ENCODE measurements at regions not wholly inside any gene's neighbourhood (a gene's known extent, or its start where the extent isn't known, plus 50 kb on each side); places are given as distances from the start of the nearest gene placed in this dataset.
"Not testable (repeated sequence)": the region's sequence is repeated elsewhere in the genome, so short reads cannot be mapped to it uniquely, and the experiment has no call there.

DNA sequence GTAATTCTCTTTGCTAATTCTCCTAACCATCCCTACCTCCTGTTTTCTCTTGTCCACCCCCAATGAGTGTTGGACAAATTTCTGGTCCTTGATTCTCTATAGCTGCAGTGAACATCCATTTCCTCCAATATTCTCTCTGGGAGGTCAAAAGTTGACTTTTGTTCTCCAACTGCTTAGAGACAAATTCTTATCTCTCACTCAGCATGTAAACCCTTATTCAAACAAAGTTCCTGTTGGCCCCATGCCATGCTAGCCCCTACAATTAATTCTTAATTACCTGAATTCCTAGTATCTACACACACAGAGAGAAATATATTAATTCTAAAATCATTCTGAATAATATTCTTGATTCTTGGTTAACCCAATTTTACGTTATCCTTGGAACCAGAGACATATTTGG, 472.9 kb upstream of the ACTBL2 start:
- DNase-seq: no peak

GRCh38 chr5:57953792-57954191, 471.2 kb upstream of the ACTBL2 start:
- no peak for DNase-seq

DNA sequence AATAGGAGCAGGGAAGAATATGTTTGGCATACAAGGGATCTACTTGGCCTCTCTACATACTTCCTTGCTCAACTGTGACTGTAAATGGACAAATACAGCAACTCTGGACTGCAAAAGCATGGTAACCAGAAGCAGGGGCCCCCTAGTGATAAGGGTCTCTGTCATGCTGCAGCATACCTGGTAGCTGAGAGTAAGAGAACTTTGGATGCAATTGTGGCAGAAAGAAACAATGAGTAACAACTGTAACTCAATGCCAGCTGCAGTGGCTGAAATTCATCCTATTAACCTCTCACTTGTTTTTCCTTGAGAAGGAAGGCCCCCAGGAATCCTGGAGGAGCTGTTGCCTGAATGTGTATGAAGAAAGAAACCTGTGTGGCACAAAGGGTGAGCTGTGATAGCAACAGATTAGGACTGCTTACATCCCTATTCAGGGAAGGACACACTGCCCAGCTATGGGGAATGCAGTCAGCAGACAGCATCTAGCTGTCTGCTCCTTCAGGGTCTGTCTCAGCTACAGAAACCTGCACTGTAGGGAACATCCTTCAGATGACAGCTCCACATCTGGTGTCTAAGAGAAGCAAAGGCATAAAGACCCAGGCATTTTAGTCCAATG, 468.1 kb upstream of the ACTBL2 start:
- DNase-seq: no peak

GRCh38 chr5:57948091-57948490, 465.5 kb upstream of the ACTBL2 start:
- no peak for DNase-seq

- DNase-seq: no peak
Observed at GRCh38 chr5:57947181-57947580, 464.6 kb upstream of the ACTBL2 start.

GRCh38 chr5:57940879-57941278, 458.3 kb upstream of the ACTBL2 start:
- no peak for DNase-seq

DNA sequence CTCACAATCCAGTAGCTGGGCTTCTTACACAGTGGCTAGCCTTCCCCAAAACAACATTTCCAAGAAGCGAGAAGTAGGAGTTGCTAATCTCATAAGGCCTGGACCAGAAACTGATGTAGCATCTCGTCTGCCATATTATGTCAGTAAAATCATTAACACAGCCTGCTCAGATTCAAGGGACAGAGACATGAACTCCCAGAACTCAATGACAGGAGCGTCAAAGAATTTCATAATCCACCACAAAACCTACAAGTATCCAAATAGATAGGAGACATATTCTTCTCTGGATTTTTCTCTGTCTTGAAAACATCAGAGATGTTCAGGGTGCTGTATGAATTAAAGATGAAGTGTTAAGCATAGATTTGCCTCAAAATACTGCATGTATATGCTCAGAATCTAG, 457.6 kb upstream of the ACTBL2 start:
- no peak for DNase-seq

- no peak for DNase-seq
Observed at GRCh38 chr5:57939771-57940170, 457.2 kb upstream of the ACTBL2 start.

- no peak for DNase-seq
Observed at GRCh38 chr5:57939335-57939734, 456.7 kb upstream of the ACTBL2 start.

DNA sequence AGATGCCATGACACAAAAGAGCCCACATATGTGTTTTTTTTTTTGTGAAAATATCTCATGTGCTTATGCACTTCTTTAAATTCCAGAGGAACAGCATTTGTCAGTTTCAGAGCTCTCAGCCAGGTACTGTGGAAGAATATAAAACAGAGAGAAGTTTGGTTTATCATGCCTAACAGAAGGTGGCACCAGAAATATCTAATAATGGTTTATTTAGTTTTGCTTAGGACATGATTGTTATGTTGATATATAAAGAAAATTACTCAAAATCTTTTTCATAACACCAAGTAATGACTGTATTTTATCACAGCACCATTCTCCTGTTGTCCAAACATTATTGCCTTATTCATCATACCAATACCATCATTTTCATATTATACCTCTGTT, 455.6 kb upstream of the ACTBL2 start:
- DNase-seq: no peak

DNA sequence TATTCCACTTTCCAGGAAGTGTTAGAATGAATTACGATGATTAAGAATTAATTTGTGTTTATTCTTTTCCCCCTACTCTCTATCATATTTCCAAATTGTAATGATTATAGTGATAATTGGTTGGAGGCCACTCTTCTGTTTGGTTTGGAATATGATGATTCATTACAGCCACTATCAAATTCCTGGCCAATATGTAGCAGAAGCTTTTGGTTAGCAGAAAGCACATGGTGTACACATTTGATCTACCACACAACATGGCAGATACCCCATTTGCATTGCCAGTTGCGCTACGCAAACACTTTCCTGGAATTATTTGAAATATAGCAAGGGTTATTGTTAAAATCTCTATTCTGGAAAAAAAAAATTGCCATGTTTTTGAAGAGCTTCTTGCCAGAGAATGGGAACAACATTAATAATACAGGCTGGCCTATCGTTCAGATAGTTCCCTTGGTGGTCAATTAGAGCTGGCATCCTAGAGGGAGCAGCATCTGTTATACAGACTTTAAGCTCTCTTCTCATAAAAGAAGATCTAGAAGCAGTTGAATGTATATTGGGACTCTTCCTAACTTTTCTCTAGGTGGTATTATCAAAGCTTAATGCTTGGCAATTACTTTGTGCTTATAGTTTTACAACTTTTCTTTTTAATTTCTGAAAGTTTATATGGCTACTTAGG, 455.0 kb upstream of the ACTBL2 start:
- DNase-seq: no peak

DNA sequence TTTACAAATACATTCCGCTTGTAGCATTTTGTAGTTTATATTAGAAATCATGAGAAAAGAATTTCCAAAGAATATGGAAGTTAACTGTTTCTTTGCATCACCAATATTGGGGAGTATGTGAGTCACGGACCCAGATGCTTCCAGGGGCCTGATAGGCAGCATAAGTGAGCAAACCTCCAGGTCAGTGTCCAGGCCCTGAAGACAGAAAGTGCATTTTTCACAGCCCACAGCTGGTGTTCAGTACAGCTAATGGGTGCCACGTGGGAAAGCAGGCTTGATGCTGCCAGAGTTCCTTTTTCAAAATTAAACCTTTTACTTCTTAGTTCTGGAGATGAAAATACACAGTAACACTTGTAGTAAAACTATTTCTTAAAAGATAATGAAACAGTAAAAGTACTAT, 454.4 kb upstream of the ACTBL2 start:
- peak in 1 of 3 donors; percentile 16 for DNase-seq

DNA sequence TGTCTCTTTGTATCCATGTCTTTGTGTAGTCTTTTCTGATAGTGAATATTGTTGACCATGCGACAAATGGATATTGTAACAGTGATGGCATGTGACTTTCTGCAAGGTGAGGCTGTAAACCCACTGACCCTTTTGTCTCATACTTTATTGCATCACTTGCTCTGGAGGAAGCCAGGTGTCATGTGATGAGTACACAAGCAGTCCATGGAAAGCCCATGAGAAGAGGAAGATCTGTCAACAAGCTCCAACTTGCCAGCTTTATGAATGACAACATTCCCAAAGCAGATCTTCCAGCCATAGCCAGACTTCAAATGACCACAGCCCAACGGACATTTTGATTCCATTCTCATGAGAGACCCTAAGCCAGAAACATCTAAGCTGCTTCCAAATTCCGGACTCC, 450.1 kb upstream of the ACTBL2 start:
- no peak for DNase-seq

DNA sequence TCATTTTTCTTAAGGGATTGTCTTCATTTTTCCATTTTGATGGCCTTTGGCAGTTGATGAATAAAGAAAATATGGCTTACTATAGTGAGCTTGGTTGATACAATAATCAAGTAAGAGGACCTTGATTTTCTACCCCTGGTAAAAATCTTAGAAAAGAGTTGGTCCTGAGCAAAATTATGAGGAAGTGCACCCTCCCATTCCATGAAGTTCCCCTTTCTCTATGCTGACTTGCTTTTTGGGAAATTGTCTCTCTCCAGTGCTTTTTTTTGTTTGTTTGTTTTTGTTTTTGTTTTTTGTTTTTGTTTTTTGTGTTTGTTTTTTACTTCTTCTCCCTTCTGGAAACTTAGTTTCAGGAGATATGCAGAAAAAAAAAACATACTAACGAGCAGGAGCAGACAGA, 449.2 kb upstream of the ACTBL2 start:
- DNase-seq: no peak

DNA sequence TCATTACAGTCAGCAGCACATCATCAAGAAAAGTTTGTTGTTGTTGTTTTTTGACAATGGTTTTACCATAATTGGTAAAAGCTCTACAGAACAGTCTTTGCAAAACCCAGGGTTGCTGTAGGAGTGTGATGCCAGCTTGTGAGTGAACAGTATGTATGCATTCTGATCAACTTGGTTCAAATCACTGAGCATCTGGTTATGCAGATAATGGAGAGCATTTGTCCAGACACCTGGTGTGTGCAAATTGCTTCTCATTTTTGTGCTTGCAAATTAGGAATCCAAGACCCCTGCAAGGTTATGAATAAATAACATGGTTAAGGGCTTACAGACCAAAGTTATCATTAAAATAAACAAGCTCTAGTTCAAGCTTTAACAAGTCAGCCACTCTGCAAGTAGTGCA, 448.7 kb upstream of the ACTBL2 start:
- no peak for DNase-seq

DNA sequence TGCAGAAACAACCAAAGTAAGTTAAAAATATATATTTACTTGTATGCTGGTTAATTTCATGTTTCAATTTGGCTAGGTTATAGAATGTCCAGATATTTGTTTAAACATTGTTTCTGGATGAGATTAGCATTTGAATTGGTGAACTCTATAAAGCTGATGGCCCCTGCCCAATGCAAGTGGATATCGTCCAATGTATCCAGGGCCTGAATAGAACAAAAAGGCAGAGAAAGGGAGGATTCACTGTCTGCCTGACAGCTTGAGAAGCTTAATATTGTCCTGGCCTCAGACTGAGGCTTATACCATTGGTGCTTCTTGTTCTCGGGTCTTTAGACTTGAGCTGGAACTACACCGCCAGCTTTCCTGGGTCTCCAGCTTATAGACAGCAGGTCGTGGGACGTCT, 446.7 kb upstream of the ACTBL2 start:
- DNase-seq: peak; percentile 13 to 61 (median 21)

DNA sequence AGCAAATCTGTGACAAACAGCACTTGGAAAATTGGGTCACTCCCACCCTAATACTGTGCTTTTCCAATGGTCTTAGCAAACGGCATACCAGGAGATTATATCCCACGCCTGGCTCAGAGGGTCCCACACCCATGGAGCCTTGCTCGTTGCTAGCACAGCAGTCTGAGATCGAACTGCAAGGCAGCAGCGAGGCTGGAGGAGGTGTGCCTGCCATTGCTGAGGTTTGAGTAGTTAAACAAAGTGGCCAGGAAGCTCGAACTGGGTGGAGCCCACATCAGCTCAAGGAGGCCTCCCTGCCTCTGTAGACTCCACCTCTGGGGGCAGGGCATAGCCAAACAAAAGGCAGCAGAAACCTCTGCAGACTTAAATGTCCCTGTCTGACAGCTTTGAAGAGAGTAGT, 440.5 kb upstream of the ACTBL2 start:
- DNase-seq: not testable (repeated sequence)

GRCh38 chr5:57917004-57917403, 434.4 kb upstream of the ACTBL2 start:
- DNase-seq: no peak

DNA sequence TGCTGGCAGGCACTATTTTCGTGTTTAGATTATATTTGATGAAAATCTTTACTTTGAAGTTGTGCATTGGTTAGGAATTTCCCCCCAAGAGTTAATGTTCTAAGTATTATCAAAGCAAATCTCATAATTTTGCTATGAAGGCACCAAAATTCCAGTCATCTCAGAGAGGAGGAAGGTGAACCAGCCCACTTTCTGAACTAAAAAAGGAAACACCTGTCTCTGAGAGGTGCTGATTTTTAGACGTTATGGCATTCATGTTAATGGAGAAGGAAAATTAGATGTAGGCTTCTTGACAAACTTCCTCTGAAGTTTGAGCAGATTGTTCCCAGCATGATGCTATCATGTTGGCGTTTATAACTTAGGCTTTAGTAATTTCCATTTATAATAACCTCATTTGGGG, 432.9 kb upstream of the ACTBL2 start:
- no peak for DNase-seq

GRCh38 chr5:57911438-57911837, 428.8 kb upstream of the ACTBL2 start:
- DNase-seq: no peak

GRCh38 chr5:57906671-57907070, 424.1 kb upstream of the ACTBL2 start:
- no peak for DNase-seq

- peak in 1 of 3 donors; percentile 32 for DNase-seq
Observed at GRCh38 chr5:57903458-57903857, 420.8 kb upstream of the ACTBL2 start.

DNA sequence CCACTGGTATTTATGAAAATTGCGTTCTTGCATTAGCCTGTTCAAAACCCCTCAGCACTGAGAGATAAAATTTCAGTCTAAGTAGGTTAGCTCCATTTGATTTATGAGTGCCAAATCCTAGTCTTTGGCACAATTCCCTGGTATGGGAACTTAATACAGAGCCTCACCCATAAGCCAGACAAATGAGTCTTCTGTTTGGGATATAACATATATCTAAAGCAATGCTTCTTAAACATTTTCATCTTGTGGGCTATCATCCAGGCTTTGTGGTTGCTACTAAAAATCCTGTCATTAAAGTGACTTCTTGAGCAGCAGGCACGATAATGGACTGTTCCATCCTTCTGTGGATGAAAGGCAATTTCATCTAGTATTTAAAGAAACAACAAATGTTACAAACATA, 419.5 kb upstream of the ACTBL2 start:
- DNase-seq: peak in 1 of 3 donors; percentile 55

DNA sequence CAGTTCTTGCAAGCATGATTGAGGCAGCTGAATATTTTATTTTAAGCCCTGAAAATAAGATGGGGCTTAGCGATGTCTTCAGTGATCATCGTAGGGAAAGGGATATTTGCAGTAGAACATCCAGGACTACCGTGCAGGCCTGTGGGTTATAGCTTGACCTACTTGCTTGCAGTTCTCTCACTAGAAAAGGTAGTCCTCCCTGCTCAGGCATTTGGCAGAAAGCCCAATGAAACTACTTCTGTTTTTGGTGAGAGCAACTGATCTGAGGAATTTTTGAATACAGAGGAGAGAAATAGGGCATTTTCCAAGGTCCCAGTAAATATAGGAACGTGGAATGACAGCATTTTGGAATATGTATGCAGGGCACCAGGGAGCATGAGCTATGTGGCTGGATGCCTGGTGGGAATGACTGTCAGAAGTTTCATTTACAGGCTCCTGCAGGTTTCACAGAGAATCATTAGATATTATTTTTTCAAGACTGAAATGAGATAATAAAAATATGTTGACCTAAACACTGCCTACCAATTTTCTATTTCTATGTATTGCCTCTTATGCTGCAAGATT, 417.9 kb upstream of the ACTBL2 start:
- no peak for DNase-seq

All from muscle of back (tissue), 3 donors.